Osteoblast (primary cell): ENCODE measurements at regions not wholly inside any gene's neighbourhood (a gene's known extent, or its start where the extent isn't known, plus 50 kb on each side); places are given as distances from the start of the nearest gene placed in this dataset.

Experiments
- DNase-seq: peaks from one replicate; pipeline ENCODE4 v3.0.0; 2011; ENCODE audit warnings: low spot score, mixed read lengths; ENCODE audit not compliant: insufficient read length; ENCODE audit errors: missing footprints
- H2AFZ ChIP-seq: 2 replicates; pipeline ENCODE4 v1.6.0; 2011; ENCODE audit warnings: mild to moderate bottlenecking, low read length
- H3K27ac ChIP-seq: 2 replicates; pipeline ENCODE4 v1.5.1; 2011; ENCODE audit warnings: mild to moderate bottlenecking, low read depth, low read length, moderate library complexity
- H3K27me3 ChIP-seq: 2 replicates; pipeline ENCODE4 v1.6.0; 2012; ENCODE audit warnings: mild to moderate bottlenecking, control low read depth, inconsistent platforms, low read length, moderate library complexity; ENCODE audit not compliant: insufficient read depth
- H3K36me3 ChIP-seq: 2 replicates; pipeline ENCODE4 v1.5.1; 2011; ENCODE audit warnings: mild to moderate bottlenecking, low read length, control low read depth, moderate library complexity; ENCODE audit not compliant: insufficient read depth
- H3K4me1 ChIP-seq: 2 replicates; pipeline ENCODE4 v1.5.1; 2011; ENCODE audit warnings: mild to moderate bottlenecking, low read length, control low read depth, moderate library complexity; ENCODE audit not compliant: insufficient read depth
- H3K4me2 ChIP-seq: 2 replicates; pipeline ENCODE4 v1.6.0; 2011; ENCODE audit warnings: mild to moderate bottlenecking, low read length; ENCODE audit not compliant: insufficient read depth
- H3K4me3 ChIP-seq: fragments of 200-600 bp; sonication (generic); 3 replicates; pipeline ENCODE4 v1.5.1; 2012; ENCODE audit warnings: mild to moderate bottlenecking, low read length, inconsistent platforms; ENCODE audit not compliant: insufficient read depth
- H3K79me2 ChIP-seq: 2 replicates; pipeline ENCODE4 v1.6.0; 2012; ENCODE audit warnings: mild to moderate bottlenecking, low read length, control low read depth, inconsistent platforms; ENCODE audit not compliant: insufficient read depth
- H3K9me3 ChIP-seq: 2 replicates; pipeline ENCODE4 v1.5.1; 2011; ENCODE audit warnings: low read depth, low read length, control low read depth
- H4K20me1 ChIP-seq: 2 replicates; pipeline ENCODE4 v1.6.0; 2012; ENCODE audit warnings: mild to moderate bottlenecking, low read length, control low read depth; ENCODE audit not compliant: insufficient read depth
- TF ChIP-seq, protein P1 (sequence below): IDR thresholded peaks from 2 replicates; pipeline ENCODE4 v1.5.1; 2011; ENCODE audit warnings: mild to moderate bottlenecking, low read depth, low read length, moderate library complexity; ENCODE audit errors: extremely low read depth

DNA sequence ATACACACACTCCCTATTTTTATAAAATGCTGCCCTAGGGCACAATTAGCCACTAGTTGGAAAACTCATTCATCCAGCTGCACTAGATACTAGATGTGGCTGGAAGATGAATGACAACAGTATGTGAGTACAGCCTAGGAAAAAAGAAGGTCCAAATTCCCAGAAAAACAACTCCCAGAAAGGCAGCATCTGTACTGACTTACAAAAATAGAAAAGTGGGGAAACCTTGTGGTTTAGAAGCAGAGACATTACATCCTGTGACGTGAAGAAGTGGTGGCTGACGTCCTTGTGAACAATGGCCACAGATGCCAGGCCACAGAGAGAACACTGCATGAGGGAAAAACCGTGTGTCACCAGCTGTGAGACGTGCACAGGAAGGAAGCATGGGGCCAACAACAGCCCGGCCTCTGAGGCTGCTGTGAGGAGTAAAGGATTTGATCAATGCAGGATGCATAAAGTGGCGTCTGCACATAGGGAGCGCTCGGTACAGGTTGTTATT is 81.2 kb downstream of the SPRY1 start:
- Histone ChIP-seq H3K4me3 (no peak overlapping the region), H3K36me3 (no peaks in the 10 kb centered on the region), H4K20me1 (no peaks in the 10 kb centered on the region), H3K27ac (no peak overlapping the region), H2AFZ (no peak overlapping the region), H3K9me3 (no peaks in the 10 kb centered on the region), H3K79me2 (no peaks in the 10 kb centered on the region), H3K4me1 (peaks cover 9% of the 10 kb centered on the region), H3K27me3 (no peaks in the 10 kb centered on the region), H3K4me2 (no peak overlapping the region)
- DNase-seq, result no peak
- TF ChIP-seq, protein P1, sequence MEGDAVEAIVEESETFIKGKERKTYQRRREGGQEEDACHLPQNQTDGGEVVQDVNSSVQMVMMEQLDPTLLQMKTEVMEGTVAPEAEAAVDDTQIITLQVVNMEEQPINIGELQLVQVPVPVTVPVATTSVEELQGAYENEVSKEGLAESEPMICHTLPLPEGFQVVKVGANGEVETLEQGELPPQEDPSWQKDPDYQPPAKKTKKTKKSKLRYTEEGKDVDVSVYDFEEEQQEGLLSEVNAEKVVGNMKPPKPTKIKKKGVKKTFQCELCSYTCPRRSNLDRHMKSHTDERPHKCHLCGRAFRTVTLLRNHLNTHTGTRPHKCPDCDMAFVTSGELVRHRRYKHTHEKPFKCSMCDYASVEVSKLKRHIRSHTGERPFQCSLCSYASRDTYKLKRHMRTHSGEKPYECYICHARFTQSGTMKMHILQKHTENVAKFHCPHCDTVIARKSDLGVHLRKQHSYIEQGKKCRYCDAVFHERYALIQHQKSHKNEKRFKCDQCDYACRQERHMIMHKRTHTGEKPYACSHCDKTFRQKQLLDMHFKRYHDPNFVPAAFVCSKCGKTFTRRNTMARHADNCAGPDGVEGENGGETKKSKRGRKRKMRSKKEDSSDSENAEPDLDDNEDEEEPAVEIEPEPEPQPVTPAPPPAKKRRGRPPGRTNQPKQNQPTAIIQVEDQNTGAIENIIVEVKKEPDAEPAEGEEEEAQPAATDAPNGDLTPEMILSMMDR, result no peak

DNA sequence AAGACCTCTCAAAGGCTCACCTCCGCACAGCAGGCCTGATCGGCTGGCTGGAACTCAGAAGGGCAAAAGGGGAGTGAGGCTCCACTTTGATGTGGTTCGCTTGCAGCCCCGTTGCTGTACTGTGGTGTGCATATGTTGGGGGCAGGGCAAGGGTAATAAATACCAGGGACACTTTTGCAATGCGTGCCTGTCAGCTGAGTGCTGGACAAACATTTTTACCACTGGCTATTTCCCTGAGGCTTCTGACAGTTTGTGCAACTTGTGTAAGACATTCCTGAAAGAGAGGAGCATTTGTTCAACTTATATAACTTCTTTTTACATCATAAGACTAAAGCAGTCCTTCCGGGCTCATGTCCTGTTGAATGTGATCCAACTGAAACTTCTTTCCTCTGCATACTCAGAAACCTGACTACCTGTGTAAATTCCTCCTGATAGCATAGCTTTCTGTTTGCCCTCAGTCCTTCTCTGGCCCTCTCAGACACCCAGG is 82.3 kb downstream of the SPRY1 start:
- no peak for DNase-seq
- Histone ChIP-seq H4K20me1 (no peaks in the 10 kb centered on the region), H3K9me3 (no peaks in the 10 kb centered on the region), H2AFZ (no peak overlapping the region), H3K4me2 (no peak overlapping the region), H3K27ac (no peak overlapping the region), H3K36me3 (no peaks in the 10 kb centered on the region), H3K4me3 (no peak overlapping the region), H3K79me2 (no peaks in the 10 kb centered on the region), H3K4me1 (peaks cover 9% of the 10 kb centered on the region), H3K27me3 (no peaks in the 10 kb centered on the region)
- TF ChIP-seq, protein P1, result no peak

DNA sequence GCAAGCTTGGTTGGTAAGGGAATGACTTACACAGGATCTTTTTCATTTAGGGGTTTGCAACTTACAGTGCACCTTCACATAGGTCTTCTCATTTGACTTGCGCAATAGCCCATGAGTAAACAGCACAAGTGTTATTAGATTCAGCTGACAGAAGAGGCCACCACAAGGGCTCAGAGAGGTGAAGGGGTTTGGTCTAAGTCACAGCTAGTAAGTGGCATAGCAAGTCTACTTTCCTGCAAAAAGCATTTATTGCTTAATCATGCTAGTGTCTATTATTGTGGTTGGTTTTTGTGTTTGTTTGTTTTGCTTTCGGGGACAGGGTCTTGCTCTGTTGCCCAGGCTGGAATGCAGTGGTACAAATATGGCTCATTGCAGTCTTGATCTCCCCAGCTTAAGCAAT is 83.3 kb downstream of the SPRY1 start:
- Histone ChIP-seq H3K9me3 (no peaks in the 10 kb centered on the region), H3K4me1 (peaks cover 9% of the 10 kb centered on the region), H3K36me3 (no peaks in the 10 kb centered on the region), H3K4me3 (no peak overlapping the region), H2AFZ (no peak overlapping the region), H4K20me1 (no peaks in the 10 kb centered on the region), H3K4me2 (no peak overlapping the region), H3K79me2 (no peaks in the 10 kb centered on the region), H3K27me3 (no peaks in the 10 kb centered on the region), H3K27ac (no peak overlapping the region)
- TF ChIP-seq, protein P1, result no peak
- DNase-seq, result no peak

GRCh38 chr4:123480706-123481418 is 84.3 kb downstream of the SPRY1 start:
- no peak for DNase-seq
- Histone ChIP-seq H3K36me3 (no peaks in the 10 kb centered on the region), H3K4me1 (peaks cover 9% of the 10 kb centered on the region), H3K79me2 (no peaks in the 10 kb centered on the region), H3K4me3 (no peak overlapping the region), H2AFZ (no peak overlapping the region), H3K9me3 (no peaks in the 10 kb centered on the region), H4K20me1 (no peaks in the 10 kb centered on the region), H3K27me3 (no peaks in the 10 kb centered on the region), H3K4me2 (no peak overlapping the region), H3K27ac (no peak overlapping the region)
- TF ChIP-seq, protein P1, result no peak
